Left forelimb (tissue), 1 donor: ENCODE measurements at regions not wholly inside any gene's neighbourhood (a gene's known extent, or its start where the extent isn't known, plus 50 kb on each side); places are given as distances from the start of the nearest gene placed in this dataset.

Experiments used
- DNase-seq: peaks from one replicate; pipeline ENCODE4 v3.0.0-alpha.2; 2018; ENCODE audit warnings: low spot score

- no peak for DNase-seq
Measured at GRCh38 chr22:47775191-47775590, 1012.7 kb downstream of the TBC1D22A start.

DNA sequence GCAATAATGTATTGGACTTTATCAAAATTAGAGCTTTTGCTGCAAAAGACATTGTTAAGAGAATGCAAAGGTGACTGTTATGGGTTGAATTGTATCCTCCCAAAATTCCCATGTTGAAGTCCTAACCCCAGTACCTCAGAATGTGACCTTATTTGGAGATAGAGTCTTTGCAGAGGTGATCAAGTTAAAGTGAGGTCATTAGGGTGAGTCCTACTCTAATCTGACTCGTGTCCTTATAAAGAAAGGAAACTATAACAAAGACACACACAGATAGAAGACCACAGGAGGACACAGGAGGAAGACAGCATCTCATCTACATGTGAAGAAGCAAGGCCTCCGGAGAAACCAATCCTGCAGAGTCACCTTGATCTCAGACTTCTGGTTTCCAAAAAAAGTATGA is 1011.2 kb downstream of the TBC1D22A start:
- no peak for DNase-seq

DNA sequence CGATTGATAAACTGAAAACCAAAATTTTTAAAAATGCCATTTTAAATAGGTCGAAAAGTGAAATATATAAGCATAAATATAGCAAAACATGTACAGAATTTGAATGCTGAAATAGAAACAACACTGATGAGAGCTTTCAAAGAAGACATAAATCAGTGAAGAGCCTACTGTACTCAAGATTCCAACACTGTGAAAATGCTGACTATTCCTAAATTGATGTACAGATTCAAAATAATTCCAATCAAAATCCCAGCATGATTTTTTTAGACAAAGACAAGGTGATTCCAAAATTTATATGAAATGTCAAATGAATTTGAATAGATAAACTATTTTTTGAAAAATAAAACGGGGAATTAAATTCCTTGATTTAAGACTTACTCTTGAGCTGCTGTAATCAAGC is 1010.4 kb downstream of the TBC1D22A start:
- no peak for DNase-seq

DNA sequence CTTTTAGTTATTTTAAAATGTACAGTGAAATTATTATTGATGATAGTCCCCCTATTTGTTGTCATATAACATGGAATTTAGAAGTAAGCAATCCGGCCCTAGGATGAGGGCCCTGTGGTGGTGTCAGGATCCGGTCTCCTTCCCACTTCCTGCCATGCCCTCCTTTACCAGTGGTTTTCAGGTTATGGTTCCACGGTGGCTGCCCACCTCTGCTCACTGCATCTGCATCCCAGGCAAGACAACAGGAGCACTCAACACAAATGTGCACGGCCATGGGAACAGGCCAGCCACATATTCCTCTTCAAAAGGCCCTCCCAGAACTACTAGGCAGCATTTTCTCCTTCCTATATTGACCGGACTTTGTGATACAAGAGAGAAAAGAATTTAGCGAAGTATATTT is 1007.2 kb downstream of the TBC1D22A start:
- no peak for DNase-seq

GRCh38 chr22:47768027-47768426 is 1005.6 kb downstream of the TBC1D22A start:
- DNase-seq, result no peak

DNA sequence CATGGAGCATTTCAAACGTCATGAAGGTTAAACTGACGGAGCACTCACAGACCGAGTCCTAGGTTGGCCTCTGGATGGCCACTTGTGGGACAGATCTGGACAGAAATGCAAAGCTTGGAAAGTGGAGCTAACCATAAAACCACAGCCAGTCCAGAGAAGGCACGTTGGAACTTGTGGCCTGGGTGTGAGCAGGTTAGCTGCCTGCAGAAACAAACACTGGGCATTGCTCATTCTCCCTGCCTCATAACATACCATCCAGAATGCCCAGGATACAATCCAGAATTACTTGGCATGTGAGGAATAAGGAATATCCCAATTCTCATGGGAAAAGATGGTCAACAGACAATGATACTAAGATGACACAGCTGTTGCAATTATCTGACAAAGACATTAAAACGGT is 1005.0 kb downstream of the TBC1D22A start:
- no peak for DNase-seq

- no peak for DNase-seq
Measured at GRCh38 chr22:47765757-47766156, 1003.3 kb downstream of the TBC1D22A start.

GRCh38 chr22:47762141-47762540 is 999.7 kb downstream of the TBC1D22A start:
- DNase-seq, result no peak

- DNase-seq, result no peak
Measured at GRCh38 chr22:47759909-47760308, 997.5 kb downstream of the TBC1D22A start.

DNA sequence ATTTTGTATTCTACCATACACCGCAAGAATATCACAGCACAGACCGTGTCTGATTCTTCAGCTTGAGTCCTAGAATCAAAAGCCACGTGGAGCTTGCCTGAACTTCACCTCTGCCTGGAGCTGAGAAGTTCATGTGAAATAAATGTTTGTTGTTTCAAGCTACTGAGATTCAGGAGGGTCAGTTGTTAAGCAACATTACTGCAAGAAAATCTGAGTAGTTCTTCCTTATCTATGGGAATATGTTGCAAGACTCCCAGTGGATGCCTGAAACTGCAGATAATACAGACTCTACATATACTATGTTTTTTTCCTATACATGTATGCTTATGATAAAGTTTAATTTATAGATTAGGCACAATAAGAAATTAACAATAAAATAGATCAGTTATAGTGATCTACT is 995.3 kb downstream of the TBC1D22A start:
- DNase-seq, result no peak

DNA sequence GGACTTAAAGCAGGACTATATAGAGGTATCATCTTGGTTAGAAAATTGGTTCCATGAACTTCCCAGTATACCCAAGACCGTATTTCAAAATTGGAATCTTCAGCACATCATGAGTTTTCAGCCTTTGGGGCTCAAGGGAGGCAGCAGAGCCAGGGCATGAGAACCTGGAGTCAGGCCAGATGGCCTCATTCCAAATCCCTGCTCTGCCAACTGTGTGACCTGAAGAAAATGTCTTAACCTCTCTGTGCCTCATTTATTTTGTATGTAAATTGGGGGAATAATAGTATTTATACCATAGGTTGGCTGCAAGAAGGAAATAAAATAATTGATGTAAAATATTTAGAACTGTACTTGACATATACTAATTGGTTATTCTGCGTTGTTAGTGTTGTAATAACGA is 987.6 kb downstream of the TBC1D22A start:
- DNase-seq, result no peak

DNA sequence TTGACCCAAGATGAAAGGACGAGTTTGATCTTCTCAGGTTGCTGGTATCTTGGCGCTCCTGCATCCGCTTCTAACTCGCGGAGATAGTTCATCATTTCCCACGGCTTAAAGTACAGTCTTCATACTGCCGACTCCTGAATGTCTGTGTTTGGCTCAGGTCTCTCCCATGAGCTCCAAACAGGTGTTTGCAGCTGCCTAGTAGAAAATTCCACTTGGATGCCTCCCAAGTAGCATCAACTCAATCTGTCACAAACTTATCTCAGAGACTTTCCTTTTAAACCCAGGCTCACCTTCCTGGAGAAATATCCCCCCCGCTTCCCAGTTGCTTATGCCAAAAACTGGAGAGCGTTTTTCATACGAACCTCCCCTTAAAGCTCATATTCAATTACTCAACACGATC is 986.5 kb downstream of the TBC1D22A start:
- no peak for DNase-seq

- DNase-seq, result no peak
Measured at GRCh38 chr22:47748271-47748670, 985.8 kb downstream of the TBC1D22A start.

GRCh38 chr22:47740109-47740805 is 977.8 kb downstream of the TBC1D22A start:
- no peak for DNase-seq

DNA sequence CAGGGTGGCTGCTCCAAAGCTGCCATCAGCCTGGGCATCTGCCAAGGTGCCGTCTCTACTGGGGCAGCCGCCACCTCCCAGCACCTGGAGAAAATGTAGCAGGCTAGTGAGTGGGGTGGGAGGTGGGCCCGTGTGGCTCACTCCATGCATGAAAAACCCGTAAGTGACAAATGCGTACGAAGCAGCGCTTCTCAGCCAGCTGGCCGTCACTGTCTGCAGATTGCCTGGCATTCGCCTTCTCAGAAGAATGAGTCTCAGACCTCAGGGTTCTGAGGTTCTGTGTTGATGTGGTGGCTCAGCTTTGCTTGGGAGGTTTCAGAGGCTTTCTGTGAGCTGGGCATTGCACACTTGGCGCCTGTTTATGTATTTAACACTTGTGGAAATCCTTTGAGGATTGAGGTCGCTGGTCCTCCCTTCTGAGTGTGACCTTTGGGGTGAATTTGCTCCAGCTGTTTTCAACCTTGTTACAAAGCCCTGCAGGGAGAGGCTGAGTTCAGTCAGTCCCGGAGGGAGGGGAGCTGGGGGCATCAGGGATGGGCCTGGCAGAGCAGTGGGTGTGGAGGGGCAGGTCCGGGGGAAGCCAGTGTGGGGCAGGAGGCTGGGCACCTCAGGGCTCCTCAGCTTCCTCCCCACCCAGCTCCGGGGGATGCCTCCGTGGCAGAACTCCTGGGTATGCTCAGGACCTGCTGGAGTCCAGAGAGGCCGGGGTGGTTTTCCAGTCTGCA is 977.0 kb downstream of the TBC1D22A start:
- DNase-seq, result no peak

- no peak for DNase-seq
Measured at GRCh38 chr22:47738472-47739013, 976.1 kb downstream of the TBC1D22A start.

- DNase-seq, result no peak
Measured at GRCh38 chr22:47736186-47737034, 974.0 kb downstream of the TBC1D22A start.

GRCh38 chr22:47734511-47734910 is 972.1 kb downstream of the TBC1D22A start:
- no peak for DNase-seq

- DNase-seq, result no peak
Measured at GRCh38 chr22:47727641-47728040, 965.2 kb downstream of the TBC1D22A start.

GRCh38 chr22:47724751-47725150 is 962.3 kb downstream of the TBC1D22A start:
- DNase-seq, result no peak

DNA sequence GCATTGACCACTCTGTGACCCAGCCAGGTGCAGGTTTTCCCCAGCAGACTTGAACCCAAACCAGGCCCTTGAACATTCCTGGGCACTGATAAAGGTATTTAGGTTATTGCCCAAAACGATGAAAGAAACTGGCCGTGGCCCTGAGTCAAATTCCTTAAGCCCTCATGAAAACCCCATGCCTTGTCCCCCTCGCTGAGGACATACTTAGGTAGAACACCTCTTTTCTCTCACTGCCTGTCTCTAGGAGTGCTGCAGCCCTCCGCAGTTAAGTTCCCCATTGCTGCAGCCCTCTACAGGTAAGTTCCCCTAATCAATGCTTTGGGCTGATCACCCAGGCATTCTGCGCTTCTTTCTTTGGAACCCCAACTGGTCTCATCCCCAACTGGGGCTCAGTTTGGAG is 961.6 kb downstream of the TBC1D22A start:
- DNase-seq, result no peak

GRCh38 chr22:47718337-47718736 is 955.9 kb downstream of the TBC1D22A start:
- no peak for DNase-seq
